ENCODE measurements at regions not wholly inside any gene's neighbourhood (a gene's known extent, or its start where the extent isn't known, plus 50 kb on each side); places are given as distances from the start of the nearest gene placed in this dataset.
A peak's percentile ranks its signal among the peaks of the same experiment; 100 is the strongest.

DNA sequence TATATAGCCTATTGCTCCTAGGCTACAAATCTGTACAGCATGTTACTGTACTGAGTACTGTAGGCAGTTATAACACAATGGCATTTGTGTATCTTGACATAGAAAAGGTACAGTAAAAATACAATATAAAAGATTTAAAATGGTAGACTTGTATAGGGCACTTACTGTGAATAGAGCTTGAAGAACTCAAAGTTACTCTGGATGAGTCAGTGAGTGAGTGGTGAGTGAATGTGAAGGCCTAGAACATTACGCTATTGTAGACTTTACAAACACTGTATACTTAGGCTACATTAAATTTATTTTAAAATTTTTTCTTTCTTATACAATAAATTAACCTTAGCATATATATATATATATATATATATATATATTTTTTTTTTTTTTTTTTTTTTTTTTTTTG is 140.0 kb upstream of the UBE2E1 start:
- DNase-seq: no peak

DNA sequence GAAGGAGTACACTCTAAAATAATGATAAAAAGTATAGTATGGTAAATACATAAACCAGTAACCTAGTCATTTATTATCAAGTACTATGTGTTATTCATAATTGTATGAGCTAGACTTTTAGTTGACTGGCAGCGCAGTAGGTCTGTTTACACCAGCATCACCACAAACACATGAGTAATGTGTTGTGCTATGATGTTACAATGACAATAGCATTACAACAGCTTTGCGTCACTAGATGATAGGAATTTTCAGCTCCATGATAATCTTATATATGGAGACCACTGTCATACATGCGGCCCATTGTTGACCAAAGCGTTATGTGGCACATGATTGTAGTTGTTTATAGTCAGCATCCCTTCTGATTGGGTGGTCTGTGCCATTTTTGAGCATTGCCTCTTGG is 138.9 kb upstream of the UBE2E1 start:
- no peak for DNase-seq

DNA sequence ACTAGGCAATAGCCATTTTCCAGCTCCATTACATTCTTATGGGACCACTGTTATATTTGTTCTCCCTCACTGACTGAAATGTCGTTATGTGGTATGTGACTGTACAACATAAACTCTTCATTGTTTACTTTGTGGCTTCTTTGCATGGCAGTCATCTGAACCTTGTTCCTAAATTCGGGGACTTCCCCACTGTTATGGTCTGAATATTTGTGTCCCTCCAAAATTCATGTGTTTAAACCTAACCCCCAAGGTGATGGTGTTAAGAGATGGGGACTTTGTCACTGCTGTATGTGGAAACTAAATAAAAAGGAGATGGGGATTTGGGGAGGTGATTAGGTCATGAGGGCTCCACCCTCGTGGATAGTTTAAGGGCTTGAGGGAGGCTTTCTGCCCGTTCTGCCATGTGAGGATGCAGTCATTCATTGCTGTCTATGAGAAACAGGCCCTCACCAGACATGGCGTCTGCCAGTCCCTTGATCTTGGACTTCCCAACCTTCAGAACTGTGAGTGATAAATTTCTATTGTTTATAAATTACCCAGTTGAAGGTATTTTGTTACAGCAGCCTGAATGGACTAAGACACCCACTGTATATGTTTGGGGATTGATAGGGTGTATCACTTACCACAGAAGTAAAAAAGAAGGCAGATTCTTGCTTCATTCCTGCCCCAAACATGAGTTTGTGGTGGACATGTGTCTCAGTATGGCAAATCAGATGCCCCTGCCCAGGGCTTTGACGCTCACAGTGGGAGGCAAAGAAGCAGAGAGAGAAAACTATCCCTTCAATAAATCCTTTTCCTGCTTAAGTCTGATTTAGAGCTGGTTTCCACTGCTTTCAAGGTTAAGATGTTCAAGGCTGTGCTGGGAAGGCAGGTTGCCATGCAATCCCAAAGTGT is 138.0 kb upstream of the UBE2E1 start:
- no peak for DNase-seq

DNA sequence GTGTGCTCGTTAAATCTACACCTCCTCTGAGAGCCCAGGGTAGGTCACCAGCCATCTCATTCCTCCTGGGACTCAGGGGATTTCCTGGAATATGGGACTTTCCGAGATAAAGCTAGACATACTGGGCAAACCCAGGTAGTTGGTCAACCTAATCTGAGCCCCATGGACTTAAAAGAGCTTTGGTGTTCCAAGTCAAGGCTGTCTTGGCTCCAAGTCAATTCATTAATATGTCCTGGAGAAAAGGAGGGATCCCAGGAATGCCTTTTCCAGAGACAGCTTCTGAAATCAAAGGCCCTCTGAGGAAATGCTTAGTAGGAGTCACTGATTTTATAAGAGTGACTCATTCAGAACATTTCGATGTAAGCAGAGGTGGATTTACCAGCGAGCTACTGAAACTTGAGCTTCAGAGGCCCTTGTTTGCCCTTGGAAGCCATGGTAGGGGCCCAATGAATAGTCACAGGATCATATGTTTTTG is 137.3 kb upstream of the UBE2E1 start:
- no peak for DNase-seq

DNA sequence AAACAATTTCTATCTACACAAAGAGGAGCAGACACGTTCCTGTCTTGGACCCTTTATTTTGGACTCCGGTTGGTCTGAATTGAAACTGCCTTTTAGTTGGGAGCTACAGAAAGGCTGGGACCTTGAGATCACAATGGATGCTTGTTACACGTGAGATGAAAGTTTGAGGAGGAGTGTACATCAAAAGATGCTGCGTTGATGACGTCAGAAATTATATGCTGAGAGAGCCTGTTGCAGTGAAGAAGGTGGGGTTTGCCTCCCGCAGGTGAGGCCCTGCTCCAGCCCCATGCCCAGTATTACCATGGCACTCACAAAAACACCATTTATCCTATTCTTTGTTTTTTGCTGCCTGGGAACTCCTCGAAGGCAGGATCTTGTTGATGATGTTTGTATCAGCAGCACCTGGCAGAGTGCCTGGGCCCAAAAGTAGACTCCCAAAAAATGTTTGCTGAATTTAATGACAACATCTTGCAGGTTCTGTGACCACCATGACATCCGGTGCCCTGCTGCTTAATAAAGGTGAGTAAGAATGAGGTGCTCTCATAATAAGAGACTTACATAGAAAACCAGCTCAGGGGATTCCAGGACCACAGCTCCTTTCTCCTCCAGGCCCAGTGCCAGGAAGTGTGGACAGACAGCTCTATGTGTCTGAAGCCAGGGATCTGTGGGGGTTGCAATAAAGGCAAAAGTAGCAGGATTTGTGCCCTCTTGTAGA is 136.1 kb upstream of the UBE2E1 start:
- no peak for DNase-seq

DNA sequence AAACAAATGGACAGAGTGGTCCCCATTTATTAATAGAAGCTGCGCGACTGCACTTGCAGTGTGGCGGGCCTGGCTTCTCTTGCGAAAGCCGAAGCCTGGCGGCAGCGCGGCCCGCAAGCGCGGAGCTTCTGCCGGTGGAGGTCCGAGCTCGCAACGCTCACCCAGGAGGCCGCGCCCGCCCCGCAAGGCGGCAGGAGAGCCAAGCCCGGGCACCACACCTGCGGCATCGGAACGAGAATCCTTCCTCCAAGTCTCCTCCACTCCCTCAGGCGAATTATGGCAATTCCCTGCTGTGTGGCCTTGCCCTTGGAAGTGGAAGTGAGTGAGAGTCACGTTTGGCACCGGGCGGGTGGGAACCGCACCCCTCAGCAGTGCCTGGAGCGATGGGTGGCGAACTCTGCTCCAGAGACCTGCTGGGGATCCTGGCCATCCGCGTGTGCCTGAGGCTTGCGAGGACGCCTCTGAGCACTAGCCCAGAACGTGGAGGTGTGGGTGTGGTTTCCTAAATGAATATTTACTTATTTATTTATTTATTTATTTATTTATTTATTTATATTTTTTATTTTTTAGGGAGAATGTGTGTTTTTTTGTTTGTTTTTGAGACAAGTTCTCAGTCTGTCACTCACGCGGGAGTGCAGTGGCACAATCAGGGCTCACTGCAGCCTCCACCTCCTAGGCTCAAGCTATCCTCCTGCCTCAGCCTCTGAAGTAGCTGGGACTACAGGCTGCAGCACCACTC is 133.7 kb upstream of the UBE2E1 start:
- DNase-seq: peak; percentile 5

DNA sequence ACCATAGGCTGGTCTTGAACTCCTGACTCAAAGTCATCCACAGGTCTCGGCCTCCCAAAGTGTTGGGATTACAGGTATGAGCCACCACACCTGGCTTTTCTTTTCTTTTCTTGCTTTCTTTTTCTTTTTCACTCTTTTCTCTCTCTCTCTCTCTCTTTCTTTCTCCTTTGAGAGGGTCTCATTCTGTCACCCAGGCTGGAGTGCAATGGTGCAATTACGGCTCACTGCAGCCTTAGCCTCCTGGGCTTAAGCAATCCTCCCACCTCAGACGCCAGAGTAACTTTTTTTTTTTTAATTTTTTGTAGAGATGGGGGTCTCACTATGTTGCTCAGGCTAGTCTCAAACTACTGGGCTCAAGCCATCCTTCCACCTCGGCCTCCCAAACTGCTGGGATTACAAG is 133.1 kb upstream of the UBE2E1 start:
- no peak for DNase-seq

DNA sequence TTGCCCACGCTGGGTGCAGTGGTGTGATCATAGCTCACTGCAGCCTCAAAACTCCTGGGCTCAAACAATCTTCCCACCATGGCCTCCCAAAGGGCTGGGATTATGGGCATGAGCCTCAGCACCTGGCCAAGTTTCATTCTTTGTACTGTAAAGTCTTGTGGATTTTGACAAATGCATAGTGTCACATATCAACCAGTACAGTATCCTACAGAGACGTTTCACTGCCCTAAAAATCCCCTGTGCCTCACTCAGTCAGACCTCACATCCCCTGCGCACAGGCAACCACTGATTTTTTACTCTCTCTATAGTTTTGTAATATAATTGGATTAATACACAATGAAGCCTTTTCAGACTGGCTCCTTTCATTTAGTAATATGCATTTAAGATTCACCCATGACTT is 130.7 kb upstream of the UBE2E1 start:
- DNase-seq: no peak

DNA sequence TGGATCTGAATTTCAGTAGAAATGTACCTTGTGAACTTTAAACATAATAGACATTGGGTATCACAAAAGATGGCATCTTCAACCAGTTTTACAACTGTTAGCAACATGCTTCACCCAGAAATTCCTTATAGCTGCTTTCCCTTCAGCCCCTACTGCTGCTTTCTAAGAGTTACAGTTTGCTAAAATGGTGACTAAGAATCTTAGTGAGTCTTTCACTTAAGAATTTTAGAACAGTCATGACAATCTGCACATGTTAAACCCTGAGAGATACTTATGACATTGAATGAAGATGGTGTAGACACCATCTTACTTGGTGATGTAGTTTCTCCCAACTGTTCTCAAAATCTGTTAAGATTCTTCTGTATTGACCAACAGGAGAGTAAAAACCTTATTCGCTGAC is 129.7 kb upstream of the UBE2E1 start:
- no peak for DNase-seq

DNA sequence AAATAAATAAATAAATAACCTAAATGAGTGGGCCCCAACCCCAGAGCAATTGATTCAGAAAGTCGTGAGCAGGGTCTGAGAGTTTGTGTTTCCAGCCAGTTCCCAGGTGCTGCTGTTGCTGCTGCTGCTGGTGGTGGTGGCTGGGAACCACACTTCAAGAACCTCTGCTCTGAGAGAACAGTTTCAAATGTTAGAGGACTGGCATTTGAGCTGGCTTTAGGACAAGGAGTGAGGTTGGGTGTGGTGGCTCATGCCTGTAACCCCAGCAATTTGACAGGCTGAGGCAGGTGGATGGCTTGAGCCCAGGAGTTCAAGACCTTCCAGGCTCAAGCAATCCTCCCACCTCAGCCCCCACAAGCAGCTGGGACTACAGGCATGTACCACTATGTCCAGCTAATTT is 123.1 kb upstream of the UBE2E1 start:
- DNase-seq: no peak

DNA sequence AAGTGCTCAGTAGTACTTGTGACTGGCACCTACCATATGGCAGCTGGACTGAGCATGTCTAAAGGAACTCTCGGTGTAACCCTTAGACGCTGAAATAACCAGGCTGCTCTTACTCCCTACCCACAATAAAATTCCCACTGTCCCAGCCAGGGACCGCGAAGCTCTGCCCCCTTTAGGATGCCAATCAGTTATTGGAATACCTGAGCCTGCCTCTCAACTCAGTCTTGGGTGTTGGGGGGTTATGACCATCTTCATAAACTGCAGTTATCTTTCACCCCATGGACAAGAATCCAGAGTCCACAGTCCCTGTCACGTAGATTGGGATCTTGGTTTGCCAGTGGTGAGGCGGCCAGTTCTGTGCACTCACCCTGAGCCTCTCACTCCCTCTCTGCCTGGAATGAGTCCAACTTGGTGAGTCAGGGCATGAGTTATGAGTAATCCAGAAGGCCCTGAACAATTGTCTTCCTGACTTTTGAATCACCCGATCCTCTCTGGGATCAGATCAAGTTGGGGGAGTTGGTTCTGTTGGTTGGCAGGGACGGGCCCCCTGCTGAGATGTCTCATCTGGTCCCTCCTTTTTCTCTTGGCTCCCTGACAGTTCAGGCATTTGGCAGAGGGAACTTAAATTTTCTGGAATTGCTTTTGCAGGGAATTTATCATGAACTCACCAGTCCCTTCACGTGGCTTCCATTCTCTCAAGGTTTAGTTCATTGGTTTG is 120.1 kb upstream of the UBE2E1 start:
- DNase-seq: peak; percentile 74

DNA sequence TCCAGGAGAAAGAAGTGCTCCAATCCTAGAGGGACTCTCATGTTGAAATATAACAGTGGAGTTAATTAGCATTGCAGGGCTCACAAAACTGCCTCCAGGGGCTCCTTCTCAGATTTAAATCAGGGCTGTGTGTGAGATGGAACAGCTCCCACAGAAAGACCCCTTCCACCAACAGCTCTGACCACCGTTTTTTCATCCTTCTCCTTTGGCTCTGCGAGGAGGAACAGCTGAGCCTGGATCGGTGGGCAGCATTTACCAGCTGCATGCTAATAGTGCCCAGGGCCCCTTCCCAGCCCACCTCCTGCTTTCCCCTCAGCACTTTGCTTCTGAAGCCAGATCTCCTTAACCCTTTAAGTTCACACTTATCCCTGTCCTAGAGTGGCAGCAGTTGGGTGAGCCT is 119.2 kb upstream of the UBE2E1 start:
- DNase-seq: no peak

DNA sequence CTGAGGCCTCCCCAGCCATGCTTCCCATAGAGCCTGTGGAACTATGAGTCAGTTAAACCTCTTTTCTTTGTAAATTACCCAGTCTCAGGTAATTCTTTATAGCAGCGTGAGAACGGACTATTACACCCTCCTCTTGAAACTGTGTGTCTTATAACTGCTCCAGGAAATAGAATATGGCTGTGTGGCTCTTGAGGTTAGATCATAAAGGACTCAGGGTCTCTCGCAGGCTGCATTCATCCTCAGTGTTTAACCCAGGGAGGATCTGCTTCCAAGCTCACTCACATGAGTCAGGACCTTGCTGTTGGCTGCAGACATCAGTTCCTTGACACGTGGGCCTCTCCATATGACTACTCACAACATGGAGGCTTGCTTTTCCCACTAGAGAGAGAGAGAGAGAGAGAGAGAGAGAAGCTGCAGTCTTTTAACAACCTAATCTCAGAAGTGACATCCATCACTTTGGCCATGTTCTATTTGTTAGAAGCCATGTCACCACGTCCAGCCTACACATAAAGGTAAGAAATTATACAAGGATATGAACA is 114.3 kb upstream of the UBE2E1 start:
- no peak for DNase-seq

DNA sequence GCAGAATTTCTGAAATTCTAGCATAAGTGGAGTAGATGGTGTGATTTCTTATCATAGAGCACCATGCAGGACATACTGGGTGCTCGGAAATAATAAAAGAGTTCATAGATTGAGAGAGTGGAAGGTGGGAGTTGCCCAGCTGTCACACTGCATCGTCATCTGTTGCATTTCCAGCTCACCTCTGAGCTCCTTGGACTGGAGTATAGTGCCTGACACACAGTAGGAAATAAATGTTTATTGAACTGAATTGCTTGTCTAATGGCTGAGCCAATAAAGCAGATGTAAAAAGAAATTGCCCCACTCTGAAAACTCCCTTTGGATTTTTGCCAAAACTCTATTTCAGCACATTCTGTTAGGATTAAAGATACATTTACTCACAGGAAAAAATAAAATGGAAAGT is 108.9 kb upstream of the UBE2E1 start:
- DNase-seq: no peak

DNA sequence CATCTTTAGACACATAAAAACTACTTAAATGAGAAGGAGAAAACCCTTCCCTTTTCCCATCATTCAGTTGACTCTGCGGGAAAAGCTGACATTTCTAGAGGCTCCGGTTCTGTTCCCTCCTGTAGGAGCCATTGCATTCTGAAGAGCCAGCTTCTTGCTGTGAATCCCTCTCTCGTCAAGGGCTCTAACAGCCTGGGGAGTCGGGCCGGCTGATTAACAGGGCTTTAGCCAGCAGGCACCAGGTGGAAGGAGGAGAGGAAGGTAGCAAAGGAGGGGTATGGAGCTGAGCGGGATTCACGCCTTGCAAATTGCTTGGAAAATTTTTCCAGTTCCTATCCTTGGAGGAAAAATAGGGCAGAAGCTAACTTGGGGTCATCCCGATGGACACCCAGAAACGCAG is 108.3 kb upstream of the UBE2E1 start:
- DNase-seq: no peak

DNA sequence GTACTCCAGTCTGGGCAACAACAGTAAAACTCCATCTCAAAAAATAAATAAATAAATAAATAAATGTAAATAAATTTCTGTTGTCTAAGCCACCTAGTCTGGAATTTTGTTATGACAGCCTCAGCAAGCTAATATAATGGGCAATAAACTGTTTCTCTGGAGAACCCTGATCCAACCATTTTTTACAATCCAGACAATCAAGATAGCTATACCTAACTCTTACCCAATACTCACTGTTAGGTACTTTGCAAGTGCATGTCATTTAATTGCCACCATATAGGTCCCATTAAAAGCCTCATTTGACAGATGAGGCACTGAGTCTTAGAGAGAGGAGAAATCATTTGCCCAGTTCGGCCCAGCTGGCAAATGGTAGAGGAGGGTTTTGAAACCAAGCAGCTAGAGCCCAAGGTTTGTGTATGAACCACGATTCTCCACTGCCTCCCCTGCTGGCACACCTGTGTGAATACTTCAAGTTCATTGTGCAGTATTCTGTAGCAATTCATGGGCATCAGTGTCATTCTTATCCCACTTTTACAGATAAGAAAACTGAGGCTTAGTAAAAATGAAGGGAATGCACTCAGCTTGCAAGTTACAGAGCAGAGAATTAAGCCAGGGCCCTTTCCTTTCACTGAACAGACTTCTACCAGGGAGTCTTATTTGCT is 107.0 kb upstream of the UBE2E1 start:
- DNase-seq: no peak

DNA sequence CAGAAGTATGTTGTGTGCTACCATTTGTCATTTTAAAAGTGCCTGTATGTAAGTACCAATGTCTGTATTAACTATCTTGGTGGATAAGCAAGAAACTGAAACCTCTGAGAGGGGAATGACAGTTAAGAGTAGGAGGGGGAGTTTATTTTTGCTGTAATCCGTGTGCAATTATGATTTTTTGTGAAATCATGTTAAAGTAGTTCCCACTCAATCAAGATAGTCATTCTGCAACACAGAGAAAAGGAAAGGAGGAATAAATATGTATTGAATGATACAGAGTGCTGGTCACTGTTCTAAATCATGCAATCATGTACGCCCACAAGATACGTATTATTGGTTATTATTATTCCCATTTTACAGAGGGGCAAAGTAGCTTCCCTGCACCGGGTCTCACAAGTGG is 105.1 kb upstream of the UBE2E1 start:
- no peak for DNase-seq

DNA sequence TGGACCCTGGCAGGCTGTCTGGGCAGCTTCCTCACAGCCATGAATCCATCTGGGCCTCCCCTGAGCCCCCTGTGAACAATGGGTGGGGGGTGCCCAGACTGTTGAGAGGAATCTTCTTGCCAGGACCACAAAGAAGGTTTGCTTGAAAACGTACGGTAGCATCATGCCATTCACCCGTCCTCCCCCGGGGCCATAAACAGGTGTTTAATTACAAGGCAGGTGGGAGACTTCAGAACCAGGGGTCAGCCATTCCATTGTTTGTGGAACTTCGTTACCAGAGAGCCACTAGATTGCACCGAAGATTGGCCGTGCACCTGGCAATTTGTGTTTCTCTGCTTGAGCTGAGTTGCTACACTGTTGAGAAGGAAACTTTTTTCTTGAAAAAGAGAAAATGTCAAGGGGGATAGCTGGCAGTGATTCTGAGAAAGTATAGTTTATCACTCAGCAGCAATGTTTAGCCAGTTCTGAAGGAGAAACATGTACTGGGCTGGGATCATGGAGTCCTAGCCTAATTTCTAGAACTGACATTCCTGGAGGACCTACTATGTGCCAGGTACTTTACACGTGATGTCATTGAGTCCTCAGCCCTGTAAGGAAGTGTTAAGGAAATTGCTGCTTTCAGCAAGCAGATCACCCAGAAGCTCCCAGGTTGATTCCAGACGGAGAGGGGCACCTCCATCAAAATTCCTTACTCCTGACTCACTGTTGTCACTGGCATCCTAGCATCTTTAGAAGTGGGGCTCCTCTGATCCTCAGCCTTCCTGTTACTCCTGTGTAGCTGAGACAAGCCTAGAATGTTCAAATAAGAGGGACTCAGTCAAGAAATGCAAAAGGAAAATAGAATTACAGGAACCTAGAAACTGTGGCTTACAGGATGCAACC is 103.8 kb upstream of the UBE2E1 start:
- no peak for DNase-seq

DNA sequence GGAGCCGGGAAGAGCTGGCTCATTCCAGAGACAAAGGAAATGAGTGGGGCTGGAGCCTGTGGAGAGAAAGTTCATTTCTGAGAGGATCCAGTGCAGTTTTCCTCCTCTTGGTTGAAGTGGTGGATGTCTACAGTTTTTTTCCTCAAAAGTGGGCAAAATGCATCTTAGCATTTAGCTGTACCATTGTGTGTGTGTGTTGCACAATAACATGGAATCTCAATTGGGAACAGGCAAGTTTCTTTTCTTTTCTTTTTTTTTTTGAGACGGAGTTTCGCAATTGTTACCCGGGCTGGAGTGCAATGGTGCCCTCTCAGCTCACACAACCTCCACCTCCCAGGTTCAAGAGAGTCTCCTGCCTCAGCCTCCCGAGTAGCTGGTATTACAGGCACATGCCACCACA is 101.5 kb upstream of the UBE2E1 start:
- DNase-seq: no peak

DNA sequence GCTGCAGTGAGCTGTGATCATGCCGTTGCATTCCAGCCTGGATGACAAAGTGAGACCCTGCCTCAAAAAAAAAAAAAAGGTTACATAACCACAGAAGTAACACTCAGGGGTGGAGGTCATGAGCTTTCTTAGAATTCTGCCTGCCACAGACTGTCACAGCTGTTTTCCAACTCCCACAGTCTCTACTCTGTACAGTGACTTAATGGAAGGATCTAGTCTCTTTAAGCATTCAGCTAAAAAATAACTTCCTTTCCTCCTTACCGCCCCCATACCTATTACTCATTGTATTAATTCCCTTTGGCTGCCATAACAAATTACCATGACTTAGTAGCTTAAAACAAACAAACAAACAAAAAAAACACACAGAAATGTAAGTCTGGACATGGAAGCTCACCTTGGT is 99.6 kb upstream of the UBE2E1 start:
- no peak for DNase-seq

DNA sequence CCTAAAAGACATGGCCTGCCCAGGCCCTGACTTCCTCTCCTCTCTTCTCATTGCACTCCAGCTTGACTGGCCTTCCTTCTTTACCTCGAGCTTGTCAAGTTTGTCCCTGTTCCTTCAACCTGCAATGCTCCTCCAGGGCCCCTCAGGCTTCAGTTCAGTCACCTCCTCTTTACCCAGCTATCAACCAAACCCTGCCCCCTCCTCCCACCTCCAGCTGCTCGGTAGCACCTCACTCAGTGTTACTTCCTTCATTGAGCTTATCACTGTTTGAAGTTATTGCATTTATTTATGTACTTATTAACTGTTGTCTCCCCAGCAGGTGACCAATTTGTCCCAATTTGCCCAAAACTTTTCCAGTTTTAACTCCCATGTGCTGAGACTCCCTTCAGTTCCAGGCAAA is 95.8 kb upstream of the UBE2E1 start:
- DNase-seq: no peak
